HCEC 1CT (cell line): ENCODE measurements at regions not wholly inside any gene's neighbourhood (a gene's known extent, or its start where the extent isn't known, plus 50 kb on each side); places are given as distances from the start of the nearest gene placed in this dataset.

Experiments used
- DNase-seq: peaks from one replicate; pipeline ENCODE4 v3.0.0-alpha.2; 2017

GRCh38 chr3:24850245-24850644, 355.6 kb upstream of the THRB start:
- DNase-seq, result no peak

GRCh38 chr3:24853685-24854490, 359.2 kb upstream of the THRB start:
- DNase-seq, result no peak

- no peak for DNase-seq
Observed at GRCh38 chr3:24854748-24855147, 360.1 kb upstream of the THRB start.

- DNase-seq, result no peak
Observed at GRCh38 chr3:24857945-24858344, 363.3 kb upstream of the THRB start.

GRCh38 chr3:24863215-24863614, 368.6 kb upstream of the THRB start:
- no peak for DNase-seq

- no peak for DNase-seq
Observed at GRCh38 chr3:24867783-24868182, 373.1 kb upstream of the THRB start.

GRCh38 chr3:24881239-24881638, 386.6 kb upstream of the THRB start:
- no peak for DNase-seq

- DNase-seq, result no peak
Observed at GRCh38 chr3:24886501-24886900, 391.9 kb upstream of the THRB start.

- DNase-seq, result no peak
Observed at GRCh38 chr3:24890012-24890411, 395.4 kb upstream of the THRB start.

GRCh38 chr3:24899373-24899772, 404.7 kb upstream of the THRB start:
- DNase-seq, result no peak

- no peak for DNase-seq
Observed at GRCh38 chr3:24899901-24900603, 405.4 kb upstream of the THRB start.

- DNase-seq, result no peak
Observed at GRCh38 chr3:24905266-24905665, 410.6 kb upstream of the THRB start.

GRCh38 chr3:24907106-24907505, 412.5 kb upstream of the THRB start:
- no peak for DNase-seq

- no peak for DNase-seq
Observed at GRCh38 chr3:24911076-24911475, 416.4 kb upstream of the THRB start.

- no peak for DNase-seq
Observed at GRCh38 chr3:24915639-24916038, 421.0 kb upstream of the THRB start.

- DNase-seq, result no peak
Observed at GRCh38 chr3:24917908-24918307, 423.3 kb upstream of the THRB start.

- DNase-seq, result no peak
Observed at GRCh38 chr3:24923570-24923969, 428.9 kb upstream of the THRB start.

- DNase-seq, result no peak
Observed at GRCh38 chr3:24929521-24929920, 434.9 kb upstream of the THRB start.

- no peak for DNase-seq
Observed at GRCh38 chr3:24933401-24933800, 438.8 kb upstream of the THRB start.

- no peak for DNase-seq
Observed at GRCh38 chr3:24936574-24936973, 441.9 kb upstream of the THRB start.

- DNase-seq, result no peak
Observed at GRCh38 chr3:24937228-24937627, 442.6 kb upstream of the THRB start.

GRCh38 chr3:24937780-24938179, 443.1 kb upstream of the THRB start:
- no peak for DNase-seq

GRCh38 chr3:24943961-24944360, 449.3 kb upstream of the THRB start:
- no peak for DNase-seq

- no peak for DNase-seq
Observed at GRCh38 chr3:24944805-24945520, 450.3 kb upstream of the THRB start.
